GM23338 (cell line): ENCODE measurements at regions not wholly inside any gene's neighbourhood (a gene's known extent, or its start where the extent isn't known, plus 50 kb on each side); places are given as distances from the start of the nearest gene placed in this dataset.

Source experiments
- CTCF ChIP-seq, 2 experiments: fragments of 200-600 bp in 1 of 2; sonication (generic) in 1 of 2; conservative IDR thresholded peaks; 2 replicates each; pipeline versions ENCODE4 v1.5.1 to v1.6.1; 2016 to 2017; ENCODE audit warnings: antibody characterized with exemption in 2 of 2, low read depth in 2 of 2, mild to moderate bottlenecking in 2 of 2, moderate library complexity in 1 of 2
- ETS1 ChIP-seq: IDR thresholded peaks from 2 replicates; pipeline ENCODE4 v1.6.1; 2016; ENCODE audit warnings: antibody characterized with exemption
- EZH2 ChIP-seq: fragments of 200-600 bp; sonication (generic); IDR thresholded peaks from one replicate; pipeline ENCODE4 v1.8.0; 2017; ENCODE audit warnings: antibody characterized with exemption, mild to moderate bottlenecking, low read depth; ENCODE audit not compliant: unreplicated experiment
- EZH2phosphoT487 ChIP-seq: fragments of 200-600 bp; sonication (generic); IDR thresholded peaks from one replicate; pipeline ENCODE4 v1.8.1; 2018; ENCODE audit warnings: antibody characterized with exemption; ENCODE audit not compliant: unreplicated experiment
- JUNB ChIP-seq: IDR thresholded peaks from one replicate; pipeline ENCODE4 v1.6.1; 2016; ENCODE audit warnings: antibody characterized with exemption; ENCODE audit not compliant: unreplicated experiment
- POLR2AphosphoS5 ChIP-seq: IDR thresholded peaks from 2 replicates; pipeline ENCODE4 v1.6.1; 2016; ENCODE audit warnings: antibody characterized with exemption, low read depth
- REST ChIP-seq: IDR thresholded peaks from one replicate; pipeline ENCODE4 v1.6.1; 2018; ENCODE audit warnings: antibody characterized with exemption; ENCODE audit not compliant: unreplicated experiment
- ZNF331 ChIP-seq: fragments of 250-450 bp; sonication (Bioruptor Pico); IDR thresholded peaks from 2 replicates; pipeline ENCODE4 v1.5.0; 2020; ENCODE audit warnings: low read depth, mild to moderate bottlenecking, moderate library complexity

GRCh38 chr1:55381491-55381890 is 166.3 kb upstream of the USP24 start:
- TF ChIP-seq EZH2 (no peak), EZH2phosphoT487 (no peak), CTCF (conservative IDR thresholded peaks at IDR 0.05; ENCODE audit: low read depth in 2 of 2) (no peak), REST (no peak), POLR2AphosphoS5 (no peak), JUNB (no peak), ZNF331 (CRISPR knock-in tag) (no peak), ETS1 (no peak)
